ENCODE measurements at regions not wholly inside any gene's neighbourhood (a gene's known extent, or its start where the extent isn't known, plus 50 kb on each side); places are given as distances from the start of the nearest gene placed in this dataset.
"Not testable (repeated sequence)": the region's sequence is repeated elsewhere in the genome, so short reads cannot be mapped to it uniquely, and the experiment has no call there.

- TF ChIP-seq, protein P1, sequence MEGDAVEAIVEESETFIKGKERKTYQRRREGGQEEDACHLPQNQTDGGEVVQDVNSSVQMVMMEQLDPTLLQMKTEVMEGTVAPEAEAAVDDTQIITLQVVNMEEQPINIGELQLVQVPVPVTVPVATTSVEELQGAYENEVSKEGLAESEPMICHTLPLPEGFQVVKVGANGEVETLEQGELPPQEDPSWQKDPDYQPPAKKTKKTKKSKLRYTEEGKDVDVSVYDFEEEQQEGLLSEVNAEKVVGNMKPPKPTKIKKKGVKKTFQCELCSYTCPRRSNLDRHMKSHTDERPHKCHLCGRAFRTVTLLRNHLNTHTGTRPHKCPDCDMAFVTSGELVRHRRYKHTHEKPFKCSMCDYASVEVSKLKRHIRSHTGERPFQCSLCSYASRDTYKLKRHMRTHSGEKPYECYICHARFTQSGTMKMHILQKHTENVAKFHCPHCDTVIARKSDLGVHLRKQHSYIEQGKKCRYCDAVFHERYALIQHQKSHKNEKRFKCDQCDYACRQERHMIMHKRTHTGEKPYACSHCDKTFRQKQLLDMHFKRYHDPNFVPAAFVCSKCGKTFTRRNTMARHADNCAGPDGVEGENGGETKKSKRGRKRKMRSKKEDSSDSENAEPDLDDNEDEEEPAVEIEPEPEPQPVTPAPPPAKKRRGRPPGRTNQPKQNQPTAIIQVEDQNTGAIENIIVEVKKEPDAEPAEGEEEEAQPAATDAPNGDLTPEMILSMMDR (IDR thresholded peaks at IDR 0.05) = no peak
- TF ChIP-seq POLR2A (IDR thresholded peaks at IDR 0.05) = no peak
- ATAC-seq = no peak
- intact Hi-C loops (cut with DNase I) = no loop called here
Measured at GRCh38 chr6:167232356-167232755, 58.8 kb upstream of the UNC93A start.

DNA sequence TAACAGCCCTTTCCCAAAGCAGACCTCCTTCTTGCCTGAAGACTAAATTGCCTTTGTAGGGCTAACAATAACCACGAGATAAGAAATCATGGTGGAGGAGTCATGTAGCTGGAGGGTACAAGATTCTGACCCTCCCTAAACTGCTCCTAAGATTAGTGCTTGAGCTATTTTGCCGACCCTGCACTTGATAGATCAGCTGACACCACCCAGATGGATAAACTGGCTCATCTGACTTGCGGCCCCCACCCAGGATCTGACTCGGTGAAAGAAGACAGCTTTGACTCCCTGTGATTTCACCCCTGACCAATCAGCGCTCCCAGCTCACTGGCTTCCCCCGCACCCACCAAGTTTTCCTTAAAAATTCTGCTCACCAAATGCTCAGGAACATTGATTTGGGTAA lies 57.6 kb upstream of the UNC93A start:
- no peak for DNase-seq
- ATAC-seq = no peak
- Histone ChIP-seq H3K27me3 (no peaks in the 10 kb centered on the region), H3K4me1 (peaks cover 0 to 8% (median 0%) of the 10 kb centered on the region in 4 donors), H3K4me3 (no peak overlapping the region), H3K27ac (no peak overlapping the region), H3K36me3 (no peaks in the 10 kb centered on the region), H3K9me3 (no peaks in the 10 kb centered on the region)
- TF ChIP-seq, protein P1 (IDR thresholded peaks at IDR 0.05) = no peak
- TF ChIP-seq POLR2A (IDR thresholded peaks at IDR 0.05) = no peak
- WGBS (ENCODE audit: insufficient coverage, low coverage, low lambda C conversion rate, missing lambda C conversion rate) = 69% methylated on average over 6 of the region's 6 CpGs
- intact Hi-C loops (cut with DNase I) = no loop called here

More at GRCh38 chr6:167232356-167232755, 58.8 kb upstream of the UNC93A start:
- H3K27me3 ChIP-seq = no peaks in the 10 kb centered on the region
- no peak for DNase-seq
- H3K9me3 ChIP-seq = no peaks in the 10 kb centered on the region
- H3K4me1 ChIP-seq = no peaks in the 10 kb centered on the region
- 53% methylated on average over 3 of the region's 3 CpGs for WGBS (ENCODE audit: insufficient coverage, low coverage, low lambda C conversion rate, missing lambda C conversion rate)
- H3K36me3 ChIP-seq = no peaks in the 10 kb centered on the region
- no peak overlapping the region for H3K27ac ChIP-seq
- no peak overlapping the region for H3K4me3 ChIP-seq

GRCh38 chr6:167234576-167234975 lies 56.5 kb upstream of the UNC93A start:
- 25% methylated on average over 2 of the region's 6 CpGs for WGBS (ENCODE audit: insufficient coverage, low coverage, low lambda C conversion rate, missing lambda C conversion rate)

GRCh38 chr6:167235005-167235404 lies 56.1 kb upstream of the UNC93A start:
- Histone ChIP-seq H3K4me1 (peaks cover 0 to 16% (median 0%) of the 10 kb centered on the region in 4 donors), H3K27me3 (no peaks in the 10 kb centered on the region), H3K27ac (no peak overlapping the region), H3K36me3 (no peaks in the 10 kb centered on the region), H3K9me3 (no peaks in the 10 kb centered on the region), H3K4me3 (no peak overlapping the region)
- no peak for DNase-seq
- 68% methylated on average over 6 of the region's 9 CpGs for WGBS (ENCODE audit: insufficient coverage, low coverage, low lambda C conversion rate, missing lambda C conversion rate)
- no peak for ATAC-seq
- TF ChIP-seq POLR2A (IDR thresholded peaks at IDR 0.05) = no peak
- TF ChIP-seq, protein P1 (IDR thresholded peaks at IDR 0.05) = no peak
- intact Hi-C loops (cut with DNase I) = no loop called here

More at GRCh38 chr6:167234576-167234975, 56.5 kb upstream of the UNC93A start:
- H3K36me3 ChIP-seq; ATAC-seq; H3K4me3 ChIP-seq; H3K9me3 ChIP-seq; intact Hi-C loops (cut with DNase I); H3K27ac ChIP-seq; DNase-seq; H3K27me3 ChIP-seq: not testable (repeated sequence)
- H3K4me1 ChIP-seq = peaks cover 0 to 16% (median 0%) of the 10 kb centered on the region in 4 donors

- Histone ChIP-seq H3K27ac (no peak overlapping the region), H3K36me3 (no peaks in the 10 kb centered on the region), H3K4me1 (peaks cover 0 to 16% (median 0%) of the 10 kb centered on the region in 4 donors), H3K9me3 (no peaks in the 10 kb centered on the region), H3K4me3 (no peak overlapping the region), H3K27me3 (no peaks in the 10 kb centered on the region)
- no peak for DNase-seq
- intact Hi-C loops (cut with DNase I) = no loop called here
- no CpG with 5 or more reads among the region's 38 CpGs for WGBS (ENCODE audit: insufficient coverage, low coverage, low lambda C conversion rate, missing lambda C conversion rate)
- ATAC-seq = peak in 1 of 4 donors; percentile 28
- TF ChIP-seq POLR2A (IDR thresholded peaks at IDR 0.05) = no peak
- TF ChIP-seq, protein P1 (IDR thresholded peaks at IDR 0.05) = no peak
Measured at GRCh38 chr6:167235421-167236238, 55.5 kb upstream of the UNC93A start.

Data from right lobe of liver (tissue), 6 donors.